SK-N-MC (cell line): ENCODE measurements at regions not wholly inside any gene's neighbourhood (a gene's known extent, or its start where the extent isn't known, plus 50 kb on each side); places are given as distances from the start of the nearest gene placed in this dataset.

Experiments
- DNase-seq: peaks from one replicate; pipeline ENCODE4 v3.0.0-alpha.2; 2011; ENCODE audit warnings: low read depth, low spot score
- H3K27ac ChIP-seq: fragments of 200-600 bp; sonication (generic); 2 replicates; pipeline ENCODE4 v1.5.1; 2016; ENCODE audit warnings: mixed run types
- H3K36me3 ChIP-seq: fragments of 200-600 bp; sonication (generic); 2 replicates; pipeline ENCODE4 v1.6.1; 2017; ENCODE audit warnings: antibody characterized with exemption, low read length, mixed read lengths; ENCODE audit not compliant: insufficient read depth
- H3K4me3 ChIP-seq: fragments of 200-600 bp; sonication (generic); 2 replicates; pipeline ENCODE4 v1.5.1; 2016
- H3K9ac ChIP-seq: fragments of 200-600 bp; sonication (generic); 2 replicates; pipeline ENCODE4 v1.8.0; 2017; ENCODE audit warnings: mixed run types, mixed read lengths; ENCODE audit not compliant: insufficient read length
- H3K9me3 ChIP-seq: fragments of 200-600 bp; sonication (generic); 2 replicates; pipeline ENCODE4 v1.6.1; 2017; ENCODE audit warnings: low read depth, mild to moderate bottlenecking, antibody characterized with exemption, low read length, moderate library complexity, mixed read lengths
- EZH2 ChIP-seq: fragments of 200-600 bp; sonication (generic); IDR thresholded peaks from one replicate; pipeline ENCODE4 v1.6.1; 2017; ENCODE audit warnings: antibody characterized with exemption
- FOXP2 ChIP-seq: optimal IDR thresholded peaks from 2 replicates; pipeline ENCODE3; 2011; ENCODE audit warnings: mild to moderate bottlenecking, moderate library complexity; ENCODE audit not compliant: insufficient read depth; ENCODE audit errors: extremely low read length, control extremely low read depth
- POLR2AphosphoS5 ChIP-seq: IDR thresholded peaks from 2 replicates; pipeline ENCODE4 v1.6.1; 2012; ENCODE audit warnings: mild to moderate bottlenecking, low read depth, low read length, borderline replicate concordance

- Histone ChIP-seq H3K27ac (no peak overlapping the region), H3K4me3 (no peak overlapping the region), H3K36me3 (no peaks in the 10 kb centered on the region), H3K9ac (no peak overlapping the region), H3K9me3 (no peaks in the 10 kb centered on the region)
- no peak for DNase-seq
- TF ChIP-seq FOXP2 (no peak), EZH2 (no peak), POLR2AphosphoS5 (no peak)
Observed at GRCh38 chr17:34164837-34165236, 90.2 kb upstream of the CCL2 start.

- no peak overlapping the region for H3K27ac ChIP-seq
- no peaks in the 10 kb centered on the region for H3K9me3 ChIP-seq
- H3K4me3 ChIP-seq = no peak overlapping the region
- H3K9ac ChIP-seq = no peak overlapping the region
- no peak for DNase-seq
- TF ChIP-seq EZH2 (no peak), POLR2AphosphoS5 (no peak), FOXP2 (no peak)
- no peaks in the 10 kb centered on the region for H3K36me3 ChIP-seq
Observed at GRCh38 chr17:34166352-34166751, 88.7 kb upstream of the CCL2 start.

DNA sequence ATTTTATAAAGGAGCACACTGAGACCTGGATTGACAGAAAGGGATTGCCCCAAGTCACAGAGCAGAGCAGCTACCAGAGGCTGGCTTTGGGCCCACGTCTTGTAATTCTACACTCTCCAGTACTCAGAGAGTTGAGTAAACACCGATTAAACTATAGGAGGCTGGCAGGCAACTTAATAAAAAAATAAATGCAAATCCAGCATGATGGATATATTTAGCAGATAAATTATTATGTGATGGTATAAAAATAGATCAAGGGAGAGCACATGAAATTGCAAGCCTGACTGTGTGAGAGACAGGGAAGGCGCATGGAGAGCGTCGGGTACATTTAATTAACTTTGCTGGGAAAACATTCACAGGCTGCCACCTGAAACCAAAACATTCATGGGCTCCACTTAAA lies 87.7 kb upstream of the CCL2 start:
- no peak overlapping the region for H3K9ac ChIP-seq
- TF ChIP-seq FOXP2 (no peak), POLR2AphosphoS5 (no peak), EZH2 (no peak)
- no peak for DNase-seq
- H3K9me3 ChIP-seq = no peaks in the 10 kb centered on the region
- H3K4me3 ChIP-seq = no peak overlapping the region
- H3K27ac ChIP-seq = no peak overlapping the region
- H3K36me3 ChIP-seq = no peaks in the 10 kb centered on the region

GRCh38 chr17:34168989-34169388 lies 86.1 kb upstream of the CCL2 start:
- no peak overlapping the region for H3K9ac ChIP-seq
- H3K36me3 ChIP-seq = no peaks in the 10 kb centered on the region
- no peaks in the 10 kb centered on the region for H3K9me3 ChIP-seq
- no peak for DNase-seq
- no peak overlapping the region for H3K4me3 ChIP-seq
- no peak overlapping the region for H3K27ac ChIP-seq
- TF ChIP-seq POLR2AphosphoS5 (no peak), EZH2 (no peak), FOXP2 (no peak)

DNA sequence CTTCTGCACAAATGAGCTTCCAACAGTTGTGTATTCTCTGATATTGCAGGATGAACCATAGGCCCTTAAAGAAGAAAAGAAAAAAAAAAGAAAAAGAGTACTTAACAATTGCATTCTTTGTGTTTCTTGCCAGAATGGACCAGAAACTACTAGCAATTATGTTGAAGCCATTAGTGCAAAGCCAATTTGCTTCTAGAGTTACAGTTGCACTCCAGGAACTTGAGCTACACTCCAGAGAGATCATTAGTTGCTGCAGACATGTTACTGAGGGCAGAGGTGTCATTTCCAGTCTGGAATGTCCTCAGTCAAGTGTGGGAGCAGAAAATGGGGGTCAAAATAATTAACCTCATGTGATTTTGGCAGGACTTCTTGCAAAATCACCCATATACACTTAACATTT lies 85.6 kb upstream of the CCL2 start:
- Histone ChIP-seq H3K27ac (no peak overlapping the region), H3K36me3 (no peaks in the 10 kb centered on the region), H3K9me3 (no peaks in the 10 kb centered on the region), H3K9ac (no peak overlapping the region), H3K4me3 (no peak overlapping the region)
- no peak for DNase-seq
- TF ChIP-seq POLR2AphosphoS5 (no peak), FOXP2 (no peak), EZH2 (no peak)

GRCh38 chr17:34171245-34171818 lies 83.8 kb upstream of the CCL2 start:
- Histone ChIP-seq H3K36me3 (no peaks in the 10 kb centered on the region), H3K9ac (no peak overlapping the region), H3K4me3 (no peak overlapping the region), H3K9me3 (no peaks in the 10 kb centered on the region), H3K27ac (no peak overlapping the region)
- TF ChIP-seq EZH2 (no peak), FOXP2 (no peak), POLR2AphosphoS5 (no peak)
- peak; percentile 5 for DNase-seq

GRCh38 chr17:34172390-34172918 lies 82.6 kb upstream of the CCL2 start:
- DNase-seq = no peak
- TF ChIP-seq POLR2AphosphoS5 (no peak), EZH2 (no peak), FOXP2 (no peak)
- no peaks in the 10 kb centered on the region for H3K9me3 ChIP-seq
- H3K36me3 ChIP-seq = no peaks in the 10 kb centered on the region
- no peak overlapping the region for H3K9ac ChIP-seq
- H3K4me3 ChIP-seq = no peak overlapping the region
- H3K27ac ChIP-seq = no peak overlapping the region

GRCh38 chr17:34173241-34173640 lies 81.8 kb upstream of the CCL2 start:
- no peaks in the 10 kb centered on the region for H3K9me3 ChIP-seq
- no peak for DNase-seq
- H3K36me3 ChIP-seq = no peaks in the 10 kb centered on the region
- H3K4me3 ChIP-seq = no peak overlapping the region
- no peak overlapping the region for H3K27ac ChIP-seq
- no peak overlapping the region for H3K9ac ChIP-seq
- TF ChIP-seq POLR2AphosphoS5 = no peak
- no peak for TF ChIP-seq EZH2
- TF ChIP-seq FOXP2 = no peak

DNA sequence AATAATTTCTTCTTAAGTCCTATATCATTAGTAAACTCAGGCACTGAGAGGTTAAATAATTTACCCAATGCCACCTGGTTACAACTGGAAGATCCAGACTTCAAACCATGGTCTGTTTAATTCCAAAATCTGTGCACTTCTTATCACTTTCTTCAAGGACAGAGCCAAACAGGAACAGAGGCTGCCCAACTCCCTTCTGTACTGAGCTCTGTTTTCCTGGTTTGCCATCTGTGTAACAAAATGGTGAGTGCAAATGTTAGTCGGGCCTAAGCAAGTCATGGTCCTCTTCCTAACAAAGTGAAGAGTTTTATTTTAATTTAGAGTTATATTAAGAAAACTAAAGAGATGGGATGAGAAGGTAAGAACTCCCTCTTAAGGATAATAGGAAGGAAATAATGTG lies 80.6 kb upstream of the CCL2 start:
- Histone ChIP-seq H3K27ac (no peak overlapping the region), H3K4me3 (no peak overlapping the region), H3K36me3 (no peaks in the 10 kb centered on the region), H3K9me3 (no peaks in the 10 kb centered on the region), H3K9ac (no peak overlapping the region)
- TF ChIP-seq EZH2 (no peak), FOXP2 (no peak), POLR2AphosphoS5 (no peak)
- no peak for DNase-seq
